GM18508 (cell line): ENCODE measurements at regions not wholly inside any gene's neighbourhood (a gene's known extent, or its start where the extent isn't known, plus 50 kb on each side); places are given as distances from the start of the nearest gene placed in this dataset.

Source experiments
- ATAC-seq: cut with Tn5 transposase; IDR thresholded peaks from one replicate; pipeline ENCODE4 v1.9.1; 2021; ENCODE audit warnings: moderate number of reproducible peaks; ENCODE audit not compliant: insufficient read depth, unreplicated experiment

- no peak for ATAC-seq
Observed at GRCh38 chr1:104884939-104885338, 1135.2 kb downstream of the AMY1C start.

- no peak for ATAC-seq
Observed at GRCh38 chr1:104905322-104905721, 1155.6 kb downstream of the AMY1C start.

DNA sequence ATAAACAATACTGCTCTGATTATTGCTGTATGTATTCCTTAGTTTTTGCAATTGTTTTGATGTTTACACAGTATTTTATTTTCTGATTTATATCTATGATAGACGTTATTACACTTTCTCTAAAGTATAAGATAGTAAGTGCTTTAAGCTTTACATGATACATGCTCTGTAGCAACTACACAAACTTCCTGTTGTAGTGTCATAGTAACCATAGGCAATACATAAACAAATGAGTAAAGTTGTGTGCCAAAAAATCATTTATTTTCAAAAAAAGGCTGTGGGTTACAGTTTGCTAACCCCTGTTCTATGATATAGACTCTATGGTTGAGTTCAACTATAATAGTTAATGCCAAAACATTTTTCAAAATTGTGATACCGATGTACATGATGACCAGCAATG lies 1156.4 kb downstream of the AMY1C start:
- no peak for ATAC-seq

DNA sequence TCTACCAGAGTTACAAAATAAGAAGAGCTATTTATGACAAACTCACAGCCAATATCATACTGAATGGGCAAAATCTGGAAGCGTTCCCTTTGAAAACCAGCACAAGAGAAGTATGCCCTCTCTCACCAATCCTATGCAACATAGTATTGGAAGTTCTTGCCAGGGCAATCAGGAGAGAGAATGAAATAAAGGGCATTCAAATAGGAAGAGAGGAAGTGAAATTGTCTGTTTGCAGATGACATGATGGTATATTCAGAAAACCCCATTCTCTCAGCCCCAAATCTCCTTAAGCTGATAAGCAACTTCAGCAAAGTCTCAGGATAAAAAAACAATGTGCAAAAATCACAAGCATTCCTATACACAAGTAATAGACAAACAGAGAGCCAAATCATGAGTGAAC lies 1169.5 kb downstream of the AMY1C start:
- ATAC-seq: no peak

DNA sequence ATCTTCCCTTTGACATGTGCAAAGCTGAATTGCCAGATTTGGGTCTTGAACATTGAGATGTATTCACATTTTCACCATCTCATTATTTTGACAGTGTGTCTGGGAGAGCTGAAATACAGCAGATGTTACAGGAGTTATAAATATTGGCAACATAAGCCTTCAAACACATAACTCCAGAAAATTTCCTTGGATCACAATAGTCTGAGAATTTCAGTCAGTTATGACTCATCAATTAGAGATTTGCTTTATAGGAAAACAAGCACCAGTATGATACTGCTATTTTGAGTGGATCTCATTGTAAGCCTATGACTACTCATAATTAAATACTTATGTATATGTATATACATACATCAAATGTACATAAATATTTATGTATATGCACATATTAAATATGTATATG lies 1171.8 kb downstream of the AMY1C start:
- ATAC-seq: no peak

DNA sequence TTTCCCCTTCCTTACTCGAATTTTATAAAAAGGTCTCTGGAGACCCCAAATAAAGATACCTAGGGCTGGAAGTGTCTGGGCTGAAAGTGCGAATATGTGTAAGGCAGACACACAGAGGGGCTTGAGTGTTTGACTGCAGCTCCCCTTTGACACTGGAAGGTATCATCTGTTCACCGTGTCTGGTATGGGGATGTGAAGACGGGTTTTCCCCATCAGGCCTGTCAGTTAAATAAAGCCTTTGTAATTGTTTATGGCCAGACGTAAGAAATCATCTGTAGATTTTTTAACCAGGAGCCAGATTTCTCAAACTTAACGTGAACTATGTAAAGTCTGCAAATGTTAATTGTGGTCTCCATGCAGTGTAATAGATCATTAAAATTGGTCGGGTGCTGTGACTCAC lies 1173.4 kb downstream of the AMY1C start:
- no peak for ATAC-seq

GRCh38 chr1:104929280-104929679 lies 1179.6 kb downstream of the AMY1C start:
- no peak for ATAC-seq

DNA sequence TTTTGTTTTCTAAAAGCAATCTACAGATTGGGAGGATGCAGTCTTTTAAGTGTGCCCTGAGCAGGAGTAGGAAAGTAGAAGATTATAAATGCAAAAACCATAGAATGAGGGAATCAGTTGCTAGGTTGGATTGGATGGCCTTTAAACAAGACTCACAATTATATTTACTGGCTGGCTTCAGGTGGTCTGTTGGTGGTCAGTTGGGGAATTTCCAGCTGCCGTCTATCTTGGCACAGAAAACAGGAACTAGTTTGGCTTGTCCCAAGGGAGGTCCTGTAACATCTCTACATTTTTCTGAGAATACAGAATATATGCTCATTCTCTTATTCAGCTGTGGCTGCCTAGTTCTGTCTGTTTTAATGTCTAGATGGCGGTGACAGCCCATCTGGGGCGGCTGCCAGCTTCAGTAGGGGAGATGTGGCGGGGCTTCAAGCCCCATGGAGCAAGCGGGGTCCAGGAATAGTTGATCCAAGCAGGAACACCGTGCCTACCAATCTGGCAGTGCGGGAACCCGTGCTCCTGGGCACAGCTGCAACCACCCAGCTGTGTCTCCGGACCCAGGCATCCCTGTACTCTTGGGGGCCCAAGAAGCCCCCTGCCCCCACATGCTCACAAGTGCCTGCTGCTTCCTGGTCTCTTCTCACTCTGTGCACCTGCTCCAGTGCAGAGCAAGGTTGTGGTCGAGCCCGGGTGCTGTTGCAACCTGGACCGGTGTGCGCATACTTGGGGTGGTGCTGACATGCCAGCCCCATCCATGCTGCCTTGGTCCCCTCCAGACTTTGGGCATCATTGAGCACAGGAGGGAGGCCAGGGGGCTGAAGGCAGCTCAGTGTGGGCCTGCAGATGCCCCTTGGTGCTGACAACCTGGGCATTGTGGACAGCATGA lies 1182.6 kb downstream of the AMY1C start:
- no peak for ATAC-seq

GRCh38 chr1:104932949-104933679 lies 1183.4 kb downstream of the AMY1C start:
- no peak for ATAC-seq

DNA sequence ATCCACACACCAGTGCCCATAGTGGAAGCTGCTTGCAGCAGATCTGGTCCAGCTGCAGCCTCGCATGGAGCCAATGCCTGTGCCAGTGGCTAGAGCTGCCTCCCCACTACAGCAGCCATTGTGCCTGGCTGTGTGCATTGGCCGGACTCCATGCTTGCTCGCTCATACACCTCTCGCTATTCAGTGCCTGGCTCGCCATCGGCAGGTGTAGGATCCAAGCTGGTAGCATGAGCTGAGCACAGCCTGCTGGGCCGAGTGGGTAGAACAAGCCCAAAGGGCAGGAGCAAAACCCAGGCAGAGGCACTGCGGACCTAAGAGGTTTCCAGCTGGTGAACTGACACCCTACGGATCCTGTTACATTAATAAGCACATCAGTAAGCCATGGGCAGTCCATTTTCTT lies 1184.1 kb downstream of the AMY1C start:
- ATAC-seq: no peak

- ATAC-seq: no peak
Observed at GRCh38 chr1:104945406-104945805, 1195.7 kb downstream of the AMY1C start.

GRCh38 chr1:104946558-104947210 lies 1197.0 kb downstream of the AMY1C start:
- no peak for ATAC-seq

- ATAC-seq: no peak
Observed at GRCh38 chr1:104953555-104953954, 1203.9 kb downstream of the AMY1C start.

DNA sequence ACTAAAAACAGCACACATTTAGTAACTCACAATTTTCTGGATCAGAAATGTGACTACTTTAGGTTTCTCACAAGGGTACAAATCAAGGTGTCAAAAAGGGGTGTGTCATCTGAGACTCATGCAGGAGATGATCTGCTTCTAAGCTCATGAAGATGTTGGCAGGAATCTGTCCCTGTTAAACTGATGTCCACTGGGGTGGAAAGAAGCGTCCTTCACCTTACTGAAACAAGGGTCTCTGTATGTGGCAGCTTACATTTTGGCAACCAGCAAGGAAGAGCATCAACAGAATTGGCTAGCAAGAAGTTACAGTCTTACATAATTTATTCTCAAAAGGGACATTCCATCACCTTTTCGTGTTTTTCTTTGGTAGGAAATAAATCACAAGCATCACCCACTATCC lies 1223.8 kb downstream of the AMY1C start:
- ATAC-seq: no peak

- ATAC-seq: no peak
Observed at GRCh38 chr1:104979651-104980050, 1230.0 kb downstream of the AMY1C start.

GRCh38 chr1:104987210-104987609 lies 1237.5 kb downstream of the AMY1C start:
- peak; percentile 89 for ATAC-seq

- ATAC-seq: no peak
Observed at GRCh38 chr1:104989012-104989411, 1239.3 kb downstream of the AMY1C start.

- no peak for ATAC-seq
Observed at GRCh38 chr1:104991702-104992101, 1242.0 kb downstream of the AMY1C start.

GRCh38 chr1:105000793-105001192 lies 1251.1 kb downstream of the AMY1C start:
- ATAC-seq: no peak

- ATAC-seq: no peak
Observed at GRCh38 chr1:105004515-105004914, 1254.8 kb downstream of the AMY1C start.

GRCh38 chr1:105005594-105006195 lies 1256.0 kb downstream of the AMY1C start:
- no peak for ATAC-seq
